GM12801 (cell line): ENCODE measurements at regions not wholly inside any gene's neighbourhood (a gene's known extent, or its start where the extent isn't known, plus 50 kb on each side); places are given as distances from the start of the nearest gene placed in this dataset.

Experiments
- CTCF ChIP-seq: IDR thresholded peaks from one replicate; pipeline ENCODE4 v1.5.1; 2011; ENCODE audit warnings: control low read depth; ENCODE audit not compliant: insufficient read length; ENCODE audit errors: extremely low read depth

- TF ChIP-seq CTCF = no peak
Observed at GRCh38 chr1:222223010-222223409, 324.9 kb downstream of the HHIPL2 start.

DNA sequence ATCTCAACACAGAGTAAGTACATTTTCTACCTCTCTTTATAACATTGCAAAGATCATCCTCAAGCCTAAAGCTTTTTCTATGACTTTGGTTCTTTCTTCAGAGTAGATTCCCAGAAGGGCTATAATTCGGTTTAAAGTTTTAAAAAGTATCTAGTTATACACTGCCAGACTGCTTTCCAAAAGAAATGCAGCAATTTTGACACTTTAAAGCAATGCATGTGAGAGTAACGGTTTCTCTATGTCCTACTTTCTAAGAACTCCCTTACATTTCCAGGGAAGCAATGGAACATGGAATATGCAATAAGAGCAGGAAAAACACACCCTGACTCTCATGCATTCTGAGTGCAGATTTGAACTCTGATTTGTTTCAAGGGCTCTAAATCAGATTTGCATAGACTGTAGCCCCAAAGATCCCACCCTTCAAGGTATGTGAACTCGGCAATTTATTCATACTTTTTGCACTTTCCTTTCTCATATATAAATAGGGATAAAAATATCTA is 331.6 kb downstream of the HHIPL2 start:
- TF ChIP-seq CTCF = no peak

- no peak for TF ChIP-seq CTCF
Observed at GRCh38 chr1:222210776-222211175, 337.1 kb downstream of the HHIPL2 start.

DNA sequence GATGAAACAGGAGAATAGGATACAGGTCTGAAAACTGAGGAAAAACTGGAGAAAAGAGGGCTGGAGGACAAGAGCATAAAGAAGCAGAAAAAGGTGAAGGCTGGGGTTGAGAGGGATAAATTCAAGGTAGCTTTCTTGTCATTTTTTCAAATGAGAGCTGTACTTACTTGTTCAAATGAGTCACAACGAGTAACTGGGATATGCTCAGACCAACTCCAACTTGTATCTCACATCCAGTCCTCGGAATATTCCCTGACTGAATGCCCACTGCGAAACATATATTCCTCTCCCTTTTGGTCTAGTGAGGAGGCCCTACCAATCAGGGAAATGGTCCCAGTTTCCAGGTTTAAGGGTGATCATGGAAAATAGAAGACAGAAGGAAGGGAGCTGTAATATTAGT is 343.4 kb downstream of the HHIPL2 start:
- no peak for TF ChIP-seq CTCF

DNA sequence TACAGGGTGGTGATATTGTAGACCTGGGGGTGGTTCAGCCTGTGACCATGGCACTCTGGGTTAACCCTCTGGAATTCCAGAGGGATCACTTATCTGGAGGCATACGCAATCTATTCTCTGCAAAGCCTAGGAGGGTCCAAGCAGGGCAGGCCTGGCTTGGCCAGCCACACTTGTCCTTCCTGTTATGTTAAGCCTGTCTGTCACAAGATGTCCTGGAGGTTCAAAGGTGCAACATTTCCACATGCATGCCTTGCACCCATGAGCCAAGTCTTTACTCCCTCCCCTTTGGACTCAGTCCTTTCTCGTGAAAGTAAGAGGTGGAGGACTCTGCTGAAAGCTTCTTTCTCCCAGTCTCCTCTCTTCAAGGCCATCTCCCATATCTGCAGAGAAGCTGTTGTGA is 345.1 kb downstream of the HHIPL2 start:
- no peak for TF ChIP-seq CTCF

- no peak for TF ChIP-seq CTCF
Observed at GRCh38 chr1:222196736-222197135, 351.2 kb downstream of the HHIPL2 start.

DNA sequence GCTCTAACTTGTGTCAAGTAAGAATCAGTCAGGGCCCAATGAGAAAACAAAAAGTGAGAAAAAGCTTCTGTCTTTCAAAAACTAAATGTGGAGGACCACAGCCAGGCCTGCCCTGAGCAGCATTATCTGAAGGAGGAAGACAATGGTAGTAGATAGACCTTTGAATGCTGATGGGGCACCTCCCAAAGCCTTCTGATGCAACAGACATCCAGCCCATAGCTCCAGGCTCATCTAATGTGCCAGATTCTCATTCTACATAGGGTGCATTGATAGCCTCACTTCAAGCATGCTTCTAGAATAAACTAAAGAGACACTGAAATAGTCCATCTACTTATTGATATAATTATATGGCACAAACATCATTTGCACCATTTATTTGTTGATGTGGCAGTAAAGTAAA is 351.6 kb downstream of the HHIPL2 start:
- no peak for TF ChIP-seq CTCF

GRCh38 chr1:222195857-222196256 is 352.0 kb downstream of the HHIPL2 start:
- TF ChIP-seq CTCF = no peak
